ENCODE measurements at regions not wholly inside any gene's neighbourhood (a gene's known extent, or its start where the extent isn't known, plus 50 kb on each side); places are given as distances from the start of the nearest gene placed in this dataset.

GRCh38 chr20:55882286-55882685 is 123.0 kb downstream of the CBLN4 start:
- no peak for FAIRE-seq
- BruUV-seq (replicated peaks): no TSS peak
- H3K4me1 ChIP-seq (ENCODE audit: control insufficient read depth, insufficient read depth, low read length): no peaks in the 10 kb centered on the region
- H3K79me2 ChIP-seq (ENCODE audit: control insufficient read depth, insufficient read depth, low read length): no peaks in the 10 kb centered on the region
- H3K27me3 ChIP-seq (replicated peaks in 1 of 2; ENCODE audit: control insufficient read depth in 2 of 2, insufficient read depth in 2 of 2, low read length in 1 of 2): no peaks in the 10 kb centered on the region
- H3K27ac ChIP-seq (ENCODE audit: control insufficient read depth, insufficient read depth): no peak overlapping the region
- H3K4me2 ChIP-seq (ENCODE audit: control insufficient read depth, insufficient read depth): no peak overlapping the region
- H3K9me3 ChIP-seq (replicated peaks; ENCODE audit: control insufficient read depth, insufficient read depth, low read length): no peaks in the 10 kb centered on the region
- SMC1A ChIA-PET (ENCODE audit: uncharacterized antibody, unreplicated experiment): no interaction called here
- no peaks in the 10 kb centered on the region for H3K36me3 ChIP-seq (ENCODE audit: control insufficient read depth in 2 of 2, insufficient read depth in 2 of 2, low read length in 1 of 2)
- POLR2A ChIA-PET: no interaction called here
- intact Hi-C loops (cut with micrococcal nuclease; ENCODE audit: unreplicated experiment) (no loop called here), in situ Hi-C loops (cut with MboI) (no loop called here)
- no peak overlapping the region for H3K9ac ChIP-seq (ENCODE audit: control insufficient read depth, insufficient read depth, low read length)
- H2AFZ ChIP-seq (ENCODE audit: control insufficient read depth, low read depth, low read length): no peak overlapping the region
- H3K4me3 ChIP-seq: no peak overlapping the region
- no peak for ATAC-seq
- no peak for TF ChIP-seq STAT3 (IDR thresholded peaks at IDR 0.05; ENCODE audit: low read depth, low read length)
- TF ChIP-seq ZNF207 (IDR thresholded peaks at IDR 0.05; ENCODE audit: borderline replicate concordance): no peak
- TF ChIP-seq CHD4 (IDR thresholded peaks at IDR 0.05): no peak
- TF ChIP-seq JUNB (IDR thresholded peaks at IDR 0.05): no peak
- no peak for TF ChIP-seq SIX5 (IDR thresholded peaks at IDR 0.05; ENCODE audit: low read depth, low read length, severe bottlenecking)
- TF ChIP-seq ATF3 (IDR thresholded peaks at IDR 0.05; ENCODE audit: borderline replicate concordance, extremely low read depth, low read depth, low read length): no peak
- no peak for TF ChIP-seq KDM1A (IDR thresholded peaks at IDR 0.05; ENCODE audit: borderline replicate concordance)
- TF ChIP-seq, protein P1, sequence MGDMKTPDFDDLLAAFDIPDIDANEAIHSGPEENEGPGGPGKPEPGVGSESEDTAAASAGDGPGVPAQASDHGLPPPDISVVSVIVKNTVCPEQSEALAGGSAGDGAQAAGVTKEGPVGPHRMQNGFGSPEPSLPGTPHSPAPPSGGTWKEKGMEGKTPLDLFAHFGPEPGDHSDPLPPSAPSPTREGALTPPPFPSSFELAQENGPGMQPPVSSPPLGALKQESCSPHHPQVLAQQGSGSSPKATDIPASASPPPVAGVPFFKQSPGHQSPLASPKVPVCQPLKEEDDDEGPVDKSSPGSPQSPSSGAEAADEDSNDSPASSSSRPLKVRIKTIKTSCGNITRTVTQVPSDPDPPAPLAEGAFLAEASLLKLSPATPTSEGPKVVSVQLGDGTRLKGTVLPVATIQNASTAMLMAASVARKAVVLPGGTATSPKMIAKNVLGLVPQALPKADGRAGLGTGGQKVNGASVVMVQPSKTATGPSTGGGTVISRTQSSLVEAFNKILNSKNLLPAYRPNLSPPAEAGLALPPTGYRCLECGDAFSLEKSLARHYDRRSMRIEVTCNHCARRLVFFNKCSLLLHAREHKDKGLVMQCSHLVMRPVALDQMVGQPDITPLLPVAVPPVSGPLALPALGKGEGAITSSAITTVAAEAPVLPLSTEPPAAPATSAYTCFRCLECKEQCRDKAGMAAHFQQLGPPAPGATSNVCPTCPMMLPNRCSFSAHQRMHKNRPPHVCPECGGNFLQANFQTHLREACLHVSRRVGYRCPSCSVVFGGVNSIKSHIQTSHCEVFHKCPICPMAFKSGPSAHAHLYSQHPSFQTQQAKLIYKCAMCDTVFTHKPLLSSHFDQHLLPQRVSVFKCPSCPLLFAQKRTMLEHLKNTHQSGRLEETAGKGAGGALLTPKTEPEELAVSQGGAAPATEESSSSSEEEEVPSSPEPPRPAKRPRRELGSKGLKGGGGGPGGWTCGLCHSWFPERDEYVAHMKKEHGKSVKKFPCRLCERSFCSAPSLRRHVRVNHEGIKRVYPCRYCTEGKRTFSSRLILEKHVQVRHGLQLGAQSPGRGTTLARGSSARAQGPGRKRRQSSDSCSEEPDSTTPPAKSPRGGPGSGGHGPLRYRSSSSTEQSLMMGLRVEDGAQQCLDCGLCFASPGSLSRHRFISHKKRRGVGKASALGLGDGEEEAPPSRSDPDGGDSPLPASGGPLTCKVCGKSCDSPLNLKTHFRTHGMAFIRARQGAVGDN (IDR thresholded peaks at IDR 0.05): no peak
- TF ChIP-seq ZNF217 (IDR thresholded peaks at IDR 0.05): no peak
- TF ChIP-seq CTCF (IDR thresholded peaks at IDR 0.05 in 2 of 3, conservative IDR thresholded peaks at IDR 0.05 in 1 of 3; ENCODE audit: control insufficient read depth in 2 of 3, extremely low read depth in 1 of 3, insufficient read depth in 1 of 3, low read depth in 3 of 3, low read length in 3 of 3): no peak
- no peak for TF ChIP-seq RAD21 (IDR thresholded peaks at IDR 0.05; ENCODE audit: insufficient read depth, low read depth, low read length)
- DNase-seq (ENCODE audit: low read depth, low spot score): no peak
- CTCF ChIA-PET: no interaction called here
- WGBS (ENCODE audit: insufficient coverage, insufficient replicate concordance, low lambda C conversion rate, missing lambda C conversion rate): 0% methylated on average over 1 of the region's 1 CpG
- RAD21 ChIA-PET (ENCODE audit: unreplicated experiment): no interaction called here
- no peaks in the 10 kb centered on the region for H4K20me1 ChIP-seq (ENCODE audit: control insufficient read depth, insufficient read depth)

All from GM12878 (cell line).